ENCODE measurements at regions not wholly inside any gene's neighbourhood (a gene's known extent, or its start where the extent isn't known, plus 50 kb on each side); places are given as distances from the start of the nearest gene placed in this dataset.
"Not testable (repeated sequence)": the region's sequence is repeated elsewhere in the genome, so short reads cannot be mapped to it uniquely, and the experiment has no call there.

DNA sequence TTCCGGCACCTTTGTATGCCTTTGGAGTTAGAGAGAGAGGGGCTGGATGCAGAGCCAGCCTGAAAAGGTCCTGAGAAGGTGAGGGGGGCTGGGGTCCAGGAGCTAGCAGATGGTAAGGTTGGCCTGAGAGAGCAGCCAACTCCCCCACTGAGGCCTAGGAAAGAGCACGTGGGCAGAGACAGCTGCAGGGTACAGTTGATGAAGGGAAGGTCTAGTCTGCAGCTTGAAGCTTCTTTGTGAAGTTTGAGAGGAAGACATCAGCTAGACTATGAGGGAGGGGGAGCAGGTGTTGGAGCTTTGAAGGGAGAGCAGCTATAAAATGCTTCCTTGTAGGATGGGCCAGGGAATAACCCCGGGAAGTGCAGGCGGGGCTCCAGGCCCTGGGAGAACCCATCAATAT is 289.3 kb upstream of the AMIGO2 start:
- H3K4me3 ChIP-seq (ENCODE audit: low read depth, low read length), result no peak overlapping the region
- H3K27ac ChIP-seq, result no peak overlapping the region
- TF ChIP-seq, protein P1, sequence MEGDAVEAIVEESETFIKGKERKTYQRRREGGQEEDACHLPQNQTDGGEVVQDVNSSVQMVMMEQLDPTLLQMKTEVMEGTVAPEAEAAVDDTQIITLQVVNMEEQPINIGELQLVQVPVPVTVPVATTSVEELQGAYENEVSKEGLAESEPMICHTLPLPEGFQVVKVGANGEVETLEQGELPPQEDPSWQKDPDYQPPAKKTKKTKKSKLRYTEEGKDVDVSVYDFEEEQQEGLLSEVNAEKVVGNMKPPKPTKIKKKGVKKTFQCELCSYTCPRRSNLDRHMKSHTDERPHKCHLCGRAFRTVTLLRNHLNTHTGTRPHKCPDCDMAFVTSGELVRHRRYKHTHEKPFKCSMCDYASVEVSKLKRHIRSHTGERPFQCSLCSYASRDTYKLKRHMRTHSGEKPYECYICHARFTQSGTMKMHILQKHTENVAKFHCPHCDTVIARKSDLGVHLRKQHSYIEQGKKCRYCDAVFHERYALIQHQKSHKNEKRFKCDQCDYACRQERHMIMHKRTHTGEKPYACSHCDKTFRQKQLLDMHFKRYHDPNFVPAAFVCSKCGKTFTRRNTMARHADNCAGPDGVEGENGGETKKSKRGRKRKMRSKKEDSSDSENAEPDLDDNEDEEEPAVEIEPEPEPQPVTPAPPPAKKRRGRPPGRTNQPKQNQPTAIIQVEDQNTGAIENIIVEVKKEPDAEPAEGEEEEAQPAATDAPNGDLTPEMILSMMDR (IDR thresholded peaks at IDR 0.05; ENCODE audit: low read depth, low read length), result no peak
- no peaks in the 10 kb centered on the region for H3K9me3 ChIP-seq (ENCODE audit: severe bottlenecking)
- H3K36me3 ChIP-seq, result no peaks in the 10 kb centered on the region
- no peak for DNase-seq
- peaks cover 4% of the 10 kb centered on the region for H3K27me3 ChIP-seq (ENCODE audit: insufficient read depth, low read depth, severe bottlenecking)

DNA sequence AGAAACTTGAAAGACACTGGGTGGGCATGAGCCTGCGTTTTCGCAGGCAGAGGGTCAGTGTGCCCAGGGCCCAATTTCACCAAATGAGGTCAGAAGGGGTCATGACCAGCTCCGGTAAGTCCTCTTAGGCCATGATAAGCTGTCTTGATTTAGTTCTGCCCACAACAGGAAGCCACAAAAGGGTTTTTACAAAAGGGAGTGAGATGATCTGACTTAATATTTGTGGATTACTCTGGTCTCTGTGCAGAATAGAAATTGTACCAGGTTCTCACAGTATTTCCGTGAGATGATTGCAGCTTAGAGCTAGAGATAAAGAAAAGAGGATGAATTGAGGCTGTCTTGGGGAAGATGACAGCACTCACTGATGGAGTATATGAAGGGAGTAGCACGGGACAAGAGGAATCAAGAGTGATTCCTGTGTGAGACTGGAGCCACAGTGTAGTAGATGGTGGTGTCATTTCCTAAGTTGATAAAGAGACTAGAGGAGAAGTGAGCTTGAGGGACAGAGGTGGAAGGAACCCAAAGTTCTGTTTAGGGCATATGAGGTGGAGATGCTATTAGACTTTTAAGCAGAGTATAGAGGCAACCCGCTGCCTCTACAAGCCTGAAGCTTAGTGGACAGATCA is 288.3 kb upstream of the AMIGO2 start:
- no peak overlapping the region for H3K4me3 ChIP-seq (ENCODE audit: low read depth, low read length)
- no peak for DNase-seq
- H3K36me3 ChIP-seq, result no peaks in the 10 kb centered on the region
- H3K27ac ChIP-seq, result no peak overlapping the region
- no peaks in the 10 kb centered on the region for H3K9me3 ChIP-seq (ENCODE audit: severe bottlenecking)
- H3K27me3 ChIP-seq (ENCODE audit: insufficient read depth, low read depth, severe bottlenecking), result no peaks in the 10 kb centered on the region
- TF ChIP-seq, protein P1 (IDR thresholded peaks at IDR 0.05; ENCODE audit: low read depth, low read length), result no peak

DNA sequence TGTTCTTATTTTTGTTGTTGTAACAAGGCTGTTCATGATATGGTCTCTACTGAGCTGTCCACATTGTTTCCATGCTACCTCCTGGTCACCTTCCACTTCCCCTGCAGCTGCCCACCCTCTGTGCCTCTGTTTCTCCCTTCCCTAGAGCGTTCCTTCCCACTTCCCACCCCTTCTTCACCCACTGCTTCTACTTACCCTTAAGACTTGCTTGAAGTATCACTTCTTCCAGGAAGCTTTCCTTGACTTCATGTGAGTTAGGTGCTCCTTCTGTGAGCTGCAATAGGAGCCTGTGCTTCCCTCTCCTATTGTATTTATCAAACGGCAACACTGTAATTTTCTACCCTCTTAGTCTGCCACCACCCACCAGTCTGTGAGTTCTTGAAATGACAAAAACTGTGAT is 286.8 kb upstream of the AMIGO2 start:
- no peak overlapping the region for H3K4me3 ChIP-seq (ENCODE audit: low read depth, low read length)
- TF ChIP-seq, protein P1 (IDR thresholded peaks at IDR 0.05; ENCODE audit: low read depth, low read length), result no peak
- no peak for DNase-seq
- no peak overlapping the region for H3K27ac ChIP-seq
- H3K27me3 ChIP-seq (ENCODE audit: insufficient read depth, low read depth, severe bottlenecking), result peaks cover 5% of the 10 kb centered on the region
- H3K36me3 ChIP-seq, result no peaks in the 10 kb centered on the region
- no peaks in the 10 kb centered on the region for H3K9me3 ChIP-seq (ENCODE audit: severe bottlenecking)

DNA sequence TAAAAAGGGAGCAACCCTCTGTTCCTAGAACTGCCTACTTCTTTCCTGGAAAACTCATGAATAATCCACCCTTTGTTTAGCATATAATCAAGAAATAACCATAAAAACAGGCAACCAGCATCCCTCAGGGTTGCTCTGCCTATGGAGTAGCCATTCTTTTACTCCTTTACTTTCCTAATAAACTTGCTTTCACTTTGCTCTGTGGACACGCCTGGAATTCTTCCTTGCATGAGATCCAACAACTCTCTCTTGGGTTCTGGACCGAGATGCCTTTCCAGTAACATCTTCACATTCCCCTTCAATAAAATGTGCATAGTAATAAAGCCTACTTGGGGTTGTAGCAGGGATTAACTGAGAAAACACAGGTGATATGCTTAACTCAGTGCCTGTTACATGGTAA is 286.4 kb upstream of the AMIGO2 start:
- Histone ChIP-seq H3K27ac (no peak overlapping the region), H3K4me3 (ENCODE audit: low read depth, low read length) (no peak overlapping the region), H3K9me3 (ENCODE audit: severe bottlenecking) (no peaks in the 10 kb centered on the region), H3K27me3 (ENCODE audit: insufficient read depth, low read depth, severe bottlenecking) (peaks cover 5% of the 10 kb centered on the region), H3K36me3 (no peaks in the 10 kb centered on the region)
- no peak for DNase-seq
- TF ChIP-seq, protein P1 (IDR thresholded peaks at IDR 0.05; ENCODE audit: low read depth, low read length), result no peak

DNA sequence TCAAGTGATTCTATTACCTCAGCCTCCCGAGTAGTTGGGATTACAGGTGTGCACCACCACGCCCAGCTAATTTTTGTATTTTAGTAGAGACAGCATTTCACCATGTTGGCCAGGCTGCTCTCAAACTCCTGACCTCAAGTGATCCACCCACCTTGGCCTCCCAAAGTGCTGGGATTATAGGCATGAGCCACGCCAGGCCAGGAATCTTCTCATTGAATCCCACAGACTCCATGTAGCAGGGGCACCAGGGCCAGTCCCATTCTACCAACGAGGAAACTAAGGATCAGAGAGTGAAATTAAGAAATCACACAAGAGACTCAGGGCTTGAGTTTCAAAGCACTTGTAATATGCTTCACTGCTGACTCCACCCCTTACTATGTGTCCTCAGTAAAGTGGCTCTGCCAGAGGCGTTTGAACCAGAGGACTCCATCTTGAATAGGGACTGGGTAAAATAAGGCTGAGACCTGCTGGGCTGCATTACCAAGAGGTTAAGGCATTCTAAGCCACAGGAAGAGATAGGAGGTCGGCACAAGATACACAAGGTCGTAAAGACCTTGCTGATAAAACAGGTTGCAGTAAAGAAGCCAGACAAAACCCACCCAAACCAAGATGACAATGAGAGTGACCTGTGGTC is 285.8 kb upstream of the AMIGO2 start:
- not testable (repeated sequence) for DNase-seq; H3K36me3 ChIP-seq; H3K4me3 ChIP-seq (ENCODE audit: low read depth, low read length); H3K27me3 ChIP-seq (ENCODE audit: insufficient read depth, low read depth, severe bottlenecking); H3K27ac ChIP-seq; H3K9me3 ChIP-seq (ENCODE audit: severe bottlenecking)

DNA sequence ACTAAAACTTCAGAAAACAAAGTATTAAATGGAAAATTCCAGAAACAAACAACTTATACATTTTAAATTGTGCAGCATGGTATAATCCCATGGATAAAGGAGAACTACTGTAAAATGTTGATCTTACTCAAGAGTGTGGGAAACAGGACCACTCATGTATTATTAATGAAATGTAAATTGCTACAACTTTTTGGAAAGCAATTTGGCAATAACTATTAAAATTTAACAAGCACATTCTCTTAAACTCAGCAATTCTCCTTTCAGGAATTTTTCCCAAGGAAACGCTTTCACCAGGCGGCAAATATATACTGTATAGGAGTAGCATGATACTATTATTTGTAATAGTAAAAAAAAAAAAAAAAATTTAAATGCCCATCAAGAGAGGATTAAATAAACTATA is 284.5 kb upstream of the AMIGO2 start:
- Histone ChIP-seq H3K27ac (no peak overlapping the region), H3K9me3 (ENCODE audit: severe bottlenecking) (no peaks in the 10 kb centered on the region), H3K27me3 (ENCODE audit: insufficient read depth, low read depth, severe bottlenecking) (peaks cover 5% of the 10 kb centered on the region), H3K36me3 (no peaks in the 10 kb centered on the region), H3K4me3 (ENCODE audit: low read depth, low read length) (no peak overlapping the region)
- TF ChIP-seq, protein P1 (IDR thresholded peaks at IDR 0.05; ENCODE audit: low read depth, low read length), result no peak
- DNase-seq, result no peak

Data from WERI-Rb-1 (cell line).